ENCODE measurements at regions not wholly inside any gene's neighbourhood (a gene's known extent, or its start where the extent isn't known, plus 50 kb on each side); places are given as distances from the start of the nearest gene placed in this dataset.

GRCh38 chr14:65860956-65861611 is 448.6 kb downstream of the FUT8 start:
- Histone ChIP-seq H3K9me3 (ENCODE audit: low read depth, low read length) (no peaks in the 10 kb centered on the region), H3K4me3 (ENCODE audit: insufficient read depth, low read length) (no peak overlapping the region), H3K27ac (ENCODE audit: low read depth, low read length) (no peak overlapping the region), H2AFZ (ENCODE audit: low read length) (no peak overlapping the region), H3K27me3 (ENCODE audit: insufficient read depth, low read length) (peaks cover 2% of the 10 kb centered on the region), H3K79me2 (ENCODE audit: insufficient read depth, low read length) (no peaks in the 10 kb centered on the region), H3K4me2 (ENCODE audit: insufficient read depth, low read length) (no peak overlapping the region), H4K20me1 (ENCODE audit: insufficient read depth, low read length) (no peaks in the 10 kb centered on the region), H3K36me3 (ENCODE audit: insufficient read depth, low read length) (no peaks in the 10 kb centered on the region), H3K4me1 (ENCODE audit: insufficient read depth, low read length) (no peaks in the 10 kb centered on the region)
- DNase-seq (ENCODE audit: insufficient read length, low spot score, missing footprints), result no peak
- no peak for TF ChIP-seq CTCF (IDR thresholded peaks at IDR 0.05; ENCODE audit: extremely low read depth, low read depth, low read length)

- Histone ChIP-seq H3K4me2 (ENCODE audit: insufficient read depth, low read length) (no peak overlapping the region), H2AFZ (ENCODE audit: low read length) (no peak overlapping the region)
Observed at GRCh38 chr14:65864549-65864948, 452.0 kb downstream of the FUT8 start.

GRCh38 chr14:65864984-65865383 is 452.5 kb downstream of the FUT8 start:
- no peaks in the 10 kb centered on the region for H3K79me2 ChIP-seq (ENCODE audit: insufficient read depth, low read length)
- H2AFZ ChIP-seq (ENCODE audit: low read length), result no peak overlapping the region
- H3K27me3 ChIP-seq (ENCODE audit: insufficient read depth, low read length), result peaks cover 2% of the 10 kb centered on the region
- no peaks in the 10 kb centered on the region for H3K4me1 ChIP-seq (ENCODE audit: insufficient read depth, low read length)
- H4K20me1 ChIP-seq (ENCODE audit: insufficient read depth, low read length), result no peaks in the 10 kb centered on the region
- no peak for DNase-seq (ENCODE audit: insufficient read length, low spot score, missing footprints)
- TF ChIP-seq CTCF (IDR thresholded peaks at IDR 0.05; ENCODE audit: extremely low read depth, low read depth, low read length), result no peak
- H3K4me2 ChIP-seq (ENCODE audit: insufficient read depth, low read length), result no peak overlapping the region
- H3K36me3 ChIP-seq (ENCODE audit: insufficient read depth, low read length), result no peaks in the 10 kb centered on the region
- H3K9me3 ChIP-seq (ENCODE audit: low read depth, low read length), result no peaks in the 10 kb centered on the region
- no peak overlapping the region for H3K4me3 ChIP-seq (ENCODE audit: insufficient read depth, low read length)
- H3K27ac ChIP-seq (ENCODE audit: low read depth, low read length), result no peak overlapping the region

More at GRCh38 chr14:65864549-65864948, 452.0 kb downstream of the FUT8 start:
- Histone ChIP-seq H3K27me3 (ENCODE audit: insufficient read depth, low read length) (peaks cover 2% of the 10 kb centered on the region), H3K4me1 (ENCODE audit: insufficient read depth, low read length) (no peaks in the 10 kb centered on the region), H3K27ac (ENCODE audit: low read depth, low read length) (no peak overlapping the region), H4K20me1 (ENCODE audit: insufficient read depth, low read length) (no peaks in the 10 kb centered on the region), H3K79me2 (ENCODE audit: insufficient read depth, low read length) (no peaks in the 10 kb centered on the region), H3K4me3 (ENCODE audit: insufficient read depth, low read length) (no peak overlapping the region), H3K9me3 (ENCODE audit: low read depth, low read length) (no peaks in the 10 kb centered on the region), H3K36me3 (ENCODE audit: insufficient read depth, low read length) (no peaks in the 10 kb centered on the region)
- TF ChIP-seq CTCF (IDR thresholded peaks at IDR 0.05; ENCODE audit: extremely low read depth, low read depth, low read length), result no peak
- no peak for DNase-seq (ENCODE audit: insufficient read length, low spot score, missing footprints)

- no peak overlapping the region for H3K4me2 ChIP-seq (ENCODE audit: insufficient read depth, low read length)
- H3K27me3 ChIP-seq (ENCODE audit: insufficient read depth, low read length), result peaks cover 2% of the 10 kb centered on the region
- no peak overlapping the region for H3K4me3 ChIP-seq (ENCODE audit: insufficient read depth, low read length)
- H3K36me3 ChIP-seq (ENCODE audit: insufficient read depth, low read length), result no peaks in the 10 kb centered on the region
- no peak overlapping the region for H2AFZ ChIP-seq (ENCODE audit: low read length)
- H3K9me3 ChIP-seq (ENCODE audit: low read depth, low read length), result no peaks in the 10 kb centered on the region
- H3K27ac ChIP-seq (ENCODE audit: low read depth, low read length), result no peak overlapping the region
- H3K4me1 ChIP-seq (ENCODE audit: insufficient read depth, low read length), result no peaks in the 10 kb centered on the region
- H3K79me2 ChIP-seq (ENCODE audit: insufficient read depth, low read length), result no peaks in the 10 kb centered on the region
- no peak for DNase-seq (ENCODE audit: insufficient read length, low spot score, missing footprints)
- H4K20me1 ChIP-seq (ENCODE audit: insufficient read depth, low read length), result no peaks in the 10 kb centered on the region
- no peak for TF ChIP-seq CTCF (IDR thresholded peaks at IDR 0.05; ENCODE audit: extremely low read depth, low read depth, low read length)
Observed at GRCh38 chr14:65866448-65866847, 453.9 kb downstream of the FUT8 start.

Measured in osteoblast (primary cell).